HUES6 (cell line): ENCODE measurements at regions not wholly inside any gene's neighbourhood (a gene's known extent, or its start where the extent isn't known, plus 50 kb on each side); places are given as distances from the start of the nearest gene placed in this dataset.

Experiments used
- H3K27ac ChIP-seq: 2 replicates; pipeline ENCODE4 v1.7.0; 2013; ENCODE audit warnings: low read depth, mild to moderate bottlenecking, low read length, inconsistent platforms
- H3K27me3 ChIP-seq: 2 replicates; pipeline ENCODE4 v1.6.1; 2013; ENCODE audit warnings: low read length; ENCODE audit not compliant: control insufficient read depth, insufficient read depth
- H3K36me3 ChIP-seq: 2 replicates; pipeline ENCODE4 v1.6.1; 2013; ENCODE audit warnings: low read length; ENCODE audit not compliant: control insufficient read depth, insufficient read depth
- H3K4me1 ChIP-seq: 2 replicates; pipeline ENCODE4 v1.6.1; 2013; ENCODE audit warnings: low read length; ENCODE audit not compliant: control insufficient read depth, insufficient read depth
- H3K4me3 ChIP-seq: 2 replicates; pipeline ENCODE4 v1.5.1; 2013; ENCODE audit warnings: low read depth, low read length
- H3K9ac ChIP-seq: one replicate; pipeline ENCODE4 v1.6.1; 2013; ENCODE audit warnings: mild to moderate bottlenecking, low read length
- H3K9me3 ChIP-seq: 2 replicates; pipeline ENCODE4 v1.6.1; 2013; ENCODE audit warnings: low read depth, low read length; ENCODE audit not compliant: control insufficient read depth, insufficient read depth

DNA sequence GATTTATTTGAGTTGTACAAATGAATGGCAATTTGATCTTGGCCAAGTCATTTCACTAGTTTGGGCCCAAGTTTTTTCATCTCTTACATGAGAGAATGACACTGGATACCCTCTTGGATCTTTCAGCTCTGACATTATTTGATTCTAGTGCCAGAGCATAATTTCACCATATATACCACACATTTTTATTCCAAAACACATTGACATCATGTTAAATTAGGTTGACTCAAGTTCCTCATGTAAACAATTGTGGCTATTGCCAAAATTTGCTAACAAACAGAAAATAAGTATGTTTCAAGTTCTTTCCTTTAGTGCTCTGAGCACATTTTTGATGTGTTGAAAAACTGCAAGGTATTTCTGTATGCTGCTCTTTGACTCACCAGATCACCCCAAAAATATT lies 375.8 kb downstream of the ZNF608 start:
- Histone ChIP-seq H3K9ac (no peak overlapping the region), H3K4me3 (no peak overlapping the region), H3K4me1 (no peaks in the 10 kb centered on the region; the same call in 1 of the 2 replicates), H3K27me3 (no peaks in the 10 kb centered on the region), H3K36me3 (no peaks in the 10 kb centered on the region; the same call in 1 of the 2 replicates), H3K27ac (no peak overlapping the region), H3K9me3 (peaks cover 17% of the 10 kb centered on the region)

- H3K27ac ChIP-seq = no peak overlapping the region
- H3K9ac ChIP-seq = no peak overlapping the region
- H3K27me3 ChIP-seq = no peaks in the 10 kb centered on the region
- no peaks in the 10 kb centered on the region; the same call in 1 of the 2 replicates for H3K36me3 ChIP-seq
- H3K4me1 ChIP-seq = no peaks in the 10 kb centered on the region
- no peak overlapping the region for H3K4me3 ChIP-seq
- H3K9me3 ChIP-seq = peaks cover 8% of the 10 kb centered on the region
Observed at GRCh38 chr5:124365361-124365801, 381.1 kb downstream of the ZNF608 start.

DNA sequence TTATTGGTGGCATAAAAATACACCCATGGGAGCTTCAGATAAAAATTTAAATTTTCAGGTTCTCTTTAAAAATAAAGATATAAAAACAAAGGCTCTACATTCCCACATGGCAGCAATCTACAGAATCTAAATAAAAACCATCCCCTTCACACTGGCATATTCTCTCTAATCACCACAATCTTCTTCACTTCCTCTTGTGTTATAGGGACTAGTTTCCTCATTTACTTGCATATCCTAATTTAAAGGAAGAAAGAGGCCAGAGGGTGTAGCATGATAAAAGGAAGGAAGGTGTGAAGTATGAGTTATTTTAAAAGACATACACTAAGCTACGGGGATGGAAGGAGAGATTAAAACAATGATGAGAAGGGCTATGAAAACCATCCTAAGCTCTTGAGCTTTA lies 390.5 kb downstream of the ZNF608 start:
- Histone ChIP-seq H3K9me3 (peaks cover 3% of the 10 kb centered on the region; the same call in 1 of the 2 replicates), H3K4me1 (no peaks in the 10 kb centered on the region), H3K36me3 (no peaks in the 10 kb centered on the region), H3K4me3 (no peak overlapping the region), H3K27me3 (no peaks in the 10 kb centered on the region), H3K9ac (no peak overlapping the region), H3K27ac (no peak overlapping the region)

GRCh38 chr5:124353016-124353415 lies 393.4 kb downstream of the ZNF608 start:
- Histone ChIP-seq H3K27me3 (no peaks in the 10 kb centered on the region), H3K9me3 (peaks cover 3% of the 10 kb centered on the region; the same call in 1 of the 2 replicates), H3K4me1 (no peaks in the 10 kb centered on the region), H3K27ac (no peak overlapping the region), H3K9ac (no peak overlapping the region), H3K36me3 (no peaks in the 10 kb centered on the region), H3K4me3 (no peak overlapping the region)

DNA sequence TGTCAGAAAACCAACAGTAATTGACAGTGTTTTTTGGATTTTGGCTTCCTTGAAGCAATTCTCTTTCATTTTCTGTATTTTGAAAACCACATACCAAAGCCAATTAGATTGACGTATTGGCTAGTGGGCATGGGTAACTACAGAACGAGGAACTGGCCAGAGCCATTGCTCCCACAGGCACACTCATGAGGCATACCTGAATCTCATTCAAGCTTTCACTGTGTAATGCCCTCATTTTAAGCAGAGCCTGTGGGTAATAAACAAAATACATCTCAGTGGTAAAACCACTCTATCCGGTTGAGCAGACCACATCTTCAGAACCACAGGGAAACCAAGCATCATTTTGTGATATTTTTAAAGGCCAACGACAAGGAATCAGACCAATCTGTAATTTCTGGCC lies 394.1 kb downstream of the ZNF608 start:
- H3K27ac ChIP-seq = no peak overlapping the region
- H3K4me3 ChIP-seq = no peak overlapping the region
- no peak overlapping the region for H3K9ac ChIP-seq
- H3K4me1 ChIP-seq = no peaks in the 10 kb centered on the region
- H3K36me3 ChIP-seq = no peaks in the 10 kb centered on the region
- H3K9me3 ChIP-seq = peaks cover 3% of the 10 kb centered on the region; the same call in 1 of the 2 replicates
- no peaks in the 10 kb centered on the region for H3K27me3 ChIP-seq

- Histone ChIP-seq H3K27me3 (no peaks in the 10 kb centered on the region), H3K27ac (no peak overlapping the region), H3K9me3 (no peaks in the 10 kb centered on the region), H3K4me1 (0 out of 2 replicates have a peak, but pooled peaks cover 6% of the 10 kb centered on the region), H3K9ac (no peak overlapping the region), H3K4me3 (no peak overlapping the region), H3K36me3 (no peaks in the 10 kb centered on the region)
Observed at GRCh38 chr5:124349931-124350330, 396.5 kb downstream of the ZNF608 start.

DNA sequence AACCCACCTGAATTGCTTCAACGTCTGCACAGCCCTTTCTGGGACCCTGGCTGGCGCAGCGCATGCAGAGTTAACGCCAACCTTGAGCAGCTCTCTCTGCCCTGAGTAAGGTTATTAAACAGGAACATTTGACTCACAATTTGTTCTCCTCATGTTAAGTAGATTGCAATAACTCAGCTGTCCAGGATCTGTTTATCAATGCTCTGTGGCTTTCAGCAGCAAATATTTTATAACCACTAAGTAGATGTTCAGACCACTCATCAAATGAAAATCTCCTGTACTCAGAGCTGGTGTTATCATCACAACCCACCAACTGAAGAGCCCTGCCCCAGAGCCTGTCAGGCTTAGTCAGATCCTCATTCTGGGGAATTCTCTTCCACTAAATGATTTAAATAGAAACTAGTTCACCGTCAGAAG lies 403.0 kb downstream of the ZNF608 start:
- H3K9ac ChIP-seq = no peak overlapping the region
- H3K9me3 ChIP-seq = no peaks in the 10 kb centered on the region
- peaks cover 1% of the 10 kb centered on the region; the same call in 1 of the 2 replicates for H3K36me3 ChIP-seq
- no peaks in the 10 kb centered on the region for H3K27me3 ChIP-seq
- no peak overlapping the region for H3K4me3 ChIP-seq
- H3K27ac ChIP-seq = no peak overlapping the region
- peaks cover 9% of the 10 kb centered on the region; the same call in 1 of the 2 replicates for H3K4me1 ChIP-seq

DNA sequence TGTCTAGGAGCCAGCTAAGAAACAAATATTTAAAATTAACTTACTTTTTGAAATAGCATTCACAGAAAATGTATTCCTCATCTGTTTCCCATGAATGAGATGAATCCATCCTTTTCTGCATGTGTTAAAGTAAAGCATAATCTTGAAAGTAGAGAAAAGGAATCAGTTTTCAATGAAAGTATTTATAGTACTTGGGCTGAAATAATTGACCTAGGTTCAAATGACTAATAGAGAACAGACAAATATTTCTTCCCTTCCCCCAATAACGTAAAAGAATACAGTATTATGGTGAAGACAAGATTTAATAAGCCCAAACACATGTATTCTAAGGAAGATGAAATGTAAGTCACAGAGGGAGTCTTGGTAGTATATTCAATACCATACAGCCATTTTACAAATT lies 403.5 kb downstream of the ZNF608 start:
- H3K4me1 ChIP-seq = peaks cover 9% of the 10 kb centered on the region; the same call in 1 of the 2 replicates
- H3K4me3 ChIP-seq = no peak overlapping the region
- H3K27ac ChIP-seq = no peak overlapping the region

DNA sequence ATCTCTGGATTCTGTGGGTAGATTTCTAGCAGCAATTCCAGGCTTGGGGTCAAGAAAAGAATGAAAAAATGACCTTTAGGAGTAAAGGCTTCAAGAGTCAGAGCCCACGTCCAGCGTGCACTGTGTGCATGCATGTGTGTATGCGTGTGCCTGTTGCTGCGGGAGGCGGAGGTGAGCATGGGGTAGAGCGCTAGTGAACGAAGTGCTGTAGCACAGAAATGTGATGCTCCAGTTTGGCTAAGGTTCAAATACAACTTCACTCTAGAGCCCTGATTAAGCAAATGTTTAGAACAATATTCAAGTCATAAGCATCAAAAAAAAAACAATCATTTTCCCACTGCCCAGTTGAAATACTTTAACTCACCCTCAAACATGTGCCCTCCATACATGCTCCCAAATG lies 403.9 kb downstream of the ZNF608 start:
- H3K27me3 ChIP-seq = no peaks in the 10 kb centered on the region
- no peaks in the 10 kb centered on the region for H3K9me3 ChIP-seq
- H3K4me1 ChIP-seq = peaks cover 9% of the 10 kb centered on the region; the same call in 1 of the 2 replicates
- no peak overlapping the region for H3K9ac ChIP-seq
- H3K4me3 ChIP-seq = no peak overlapping the region
- H3K27ac ChIP-seq = no peak overlapping the region
- H3K36me3 ChIP-seq = peaks cover 3% of the 10 kb centered on the region; the same call in 1 of the 2 replicates

More for the DNA sequence above, 403.5 kb downstream of the ZNF608 start:
- H3K9me3 ChIP-seq = no peaks in the 10 kb centered on the region
- H3K36me3 ChIP-seq = peaks cover 3% of the 10 kb centered on the region; the same call in 1 of the 2 replicates
- no peak overlapping the region for H3K9ac ChIP-seq
- H3K27me3 ChIP-seq = no peaks in the 10 kb centered on the region

DNA sequence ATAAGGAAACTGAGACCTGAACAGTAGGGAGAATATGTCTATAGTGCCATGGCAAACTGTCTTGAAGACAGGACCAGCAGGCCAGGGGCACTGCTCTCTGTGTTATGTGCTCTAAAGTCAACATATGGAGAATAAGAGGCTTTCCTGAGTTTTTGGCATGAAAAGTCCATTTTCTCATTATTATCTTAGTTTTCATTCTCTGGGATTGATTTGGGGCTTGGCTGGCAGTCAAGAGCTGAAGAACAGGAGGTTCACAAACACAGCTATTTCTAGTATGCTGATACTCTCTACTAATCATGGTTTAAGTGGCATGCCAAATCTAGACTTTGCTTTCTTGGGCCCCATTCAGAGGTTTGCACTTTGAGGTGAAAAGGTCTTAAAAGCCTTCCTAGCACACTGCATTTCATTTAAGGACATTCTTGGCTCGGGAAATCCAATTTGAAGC lies 404.4 kb downstream of the ZNF608 start:
- H3K27ac ChIP-seq = no peak overlapping the region
- H3K4me3 ChIP-seq = no peak overlapping the region
- H3K9ac ChIP-seq = no peak overlapping the region
- peaks cover 9% of the 10 kb centered on the region; the same call in 1 of the 2 replicates for H3K4me1 ChIP-seq
- no peaks in the 10 kb centered on the region for H3K9me3 ChIP-seq
- peaks cover 3% of the 10 kb centered on the region; the same call in 1 of the 2 replicates for H3K36me3 ChIP-seq
- H3K27me3 ChIP-seq = no peaks in the 10 kb centered on the region

DNA sequence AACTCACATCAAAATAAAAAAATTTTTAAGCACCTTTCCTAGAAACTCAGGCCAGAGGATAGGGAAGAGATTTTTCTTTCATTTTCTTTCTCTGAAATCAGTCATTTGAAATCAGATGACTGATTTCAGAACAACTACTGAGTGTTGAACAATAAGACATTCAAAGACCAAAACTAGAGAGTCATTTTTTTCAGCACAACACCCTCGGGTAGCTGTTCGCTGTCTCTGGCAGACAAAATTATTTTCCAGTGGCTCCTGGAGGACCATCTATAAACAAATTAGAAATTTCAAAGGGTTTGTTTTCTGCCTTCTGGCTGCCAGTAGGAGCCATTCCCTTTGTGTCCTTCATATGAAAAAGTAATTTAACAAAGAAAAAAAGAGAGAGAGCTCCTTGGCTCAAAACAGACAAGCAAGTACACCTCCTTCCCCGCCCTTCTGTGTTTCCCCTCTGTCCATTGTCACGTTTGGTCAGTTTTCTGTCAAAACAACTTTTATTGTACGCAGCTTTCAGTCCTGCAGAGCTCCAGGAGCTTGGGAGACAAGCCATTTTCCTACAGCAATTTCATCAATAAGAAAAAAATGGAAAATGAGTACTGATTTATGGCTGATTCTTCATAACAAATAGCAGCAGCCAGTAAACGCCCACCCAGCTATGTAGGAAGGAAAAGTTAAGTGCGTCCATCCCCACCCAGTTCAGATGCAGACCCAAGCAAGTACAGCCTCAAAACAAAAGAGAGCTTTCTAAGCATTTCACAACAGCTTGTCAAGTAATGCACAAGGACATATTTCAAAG lies 405.2 kb downstream of the ZNF608 start:
- no peak overlapping the region for H3K9ac ChIP-seq
- H3K36me3 ChIP-seq = peaks cover 3% of the 10 kb centered on the region; the same call in 1 of the 2 replicates
- H3K4me1 ChIP-seq = peaks cover 9% of the 10 kb centered on the region; the same call in 1 of the 2 replicates
- no peaks in the 10 kb centered on the region for H3K27me3 ChIP-seq
- H3K4me3 ChIP-seq = no peak overlapping the region
- H3K9me3 ChIP-seq = no peaks in the 10 kb centered on the region
- H3K27ac ChIP-seq = no peak overlapping the region
